CD14-positive monocyte (primary cell): ENCODE measurements at regions not wholly inside any gene's neighbourhood (a gene's known extent, or its start where the extent isn't known, plus 50 kb on each side); places are given as distances from the start of the nearest gene placed in this dataset.

Source experiments
- DNase-seq, 3 donors: peaks; one replicate each; pipeline ENCODE4 v3.0.0-alpha.2; 2011 to 2022
- H2AFZ ChIP-seq: 2 replicates; pipeline ENCODE4 v1.6.0; 2012; ENCODE audit warnings: mild to moderate bottlenecking, low read depth, low read length, inconsistent platforms; ENCODE audit not compliant: insufficient read depth, poor library complexity, severe bottlenecking
- H3K27ac ChIP-seq, 2 donors: 1 replicate in 1 of 2; 2 replicates in 1 of 2; pipeline ENCODE4 v1.5.1; 2012 to 2013; ENCODE audit warnings: low read length in 2 of 2, control low read depth in 1 of 2, inconsistent platforms in 1 of 2, low read depth in 1 of 2, mild to moderate bottlenecking in 1 of 2
- H3K27me3 ChIP-seq, 2 donors: one replicate each; pipeline versions ENCODE4 v1.6.0 to v1.6.1; 2011 to 2013; ENCODE audit warnings: low read length in 2 of 2; ENCODE audit not compliant: control insufficient read depth in 2 of 2, insufficient read depth in 2 of 2
- H3K36me3 ChIP-seq, 2 donors: replicated peaks in 1 of 2; 1 replicate in 1 of 2; 2 replicates in 1 of 2; pipeline versions ENCODE4 v1.5.1 to v1.6.1; 2012 to 2013; ENCODE audit warnings: low read length in 2 of 2, control low read depth in 1 of 2, inconsistent platforms in 1 of 2, mild to moderate bottlenecking in 1 of 2; ENCODE audit not compliant: insufficient read depth in 2 of 2, control insufficient read depth in 1 of 2
- H3K4me1 ChIP-seq, 2 donors: 1 replicate in 1 of 2; 2 replicates in 1 of 2; pipeline versions ENCODE4 v1.5.1 to v1.6.1; 2012 to 2013; ENCODE audit warnings: low read length in 2 of 2, control low read depth in 1 of 2, inconsistent platforms in 1 of 2, mild to moderate bottlenecking in 1 of 2, moderate library complexity in 1 of 2; ENCODE audit not compliant: insufficient read depth in 2 of 2, control insufficient read depth in 1 of 2
- H3K4me2 ChIP-seq: replicated peaks from 2 replicates; pipeline ENCODE3; 2012; ENCODE audit warnings: low read length, moderate library complexity, mild to moderate bottlenecking; ENCODE audit not compliant: poor library complexity, severe bottlenecking; ENCODE audit errors: extremely low read depth
- H3K4me3 ChIP-seq, 3 experiments: fragments of 200-600 bp in 1 of 3; sonication (generic) in 1 of 3; replicated peaks in 1 of 3; 1 replicate in 2 of 3; 2 replicates in 1 of 3; pipeline ENCODE4 v1.5.1; 2011 to 2013; ENCODE audit warnings: low read length in 3 of 3, mild to moderate bottlenecking in 3 of 3, control low read depth in 2 of 3, low read depth in 2 of 3, inconsistent platforms in 1 of 3, moderate library complexity in 1 of 3
- H3K79me2 ChIP-seq: 2 replicates; pipeline ENCODE4 v1.6.0; 2012; ENCODE audit warnings: mild to moderate bottlenecking, control low read depth, inconsistent platforms, low read length, moderate library complexity; ENCODE audit not compliant: insufficient read depth
- H3K9ac ChIP-seq: 2 replicates; pipeline ENCODE4 v1.6.0; 2017; ENCODE audit warnings: low read length, mild to moderate bottlenecking; ENCODE audit not compliant: insufficient read depth, poor library complexity, severe bottlenecking
- H3K9me3 ChIP-seq, 2 donors: replicated peaks in 1 of 2; 1 replicate in 1 of 2; 2 replicates in 1 of 2; pipeline versions ENCODE4 v1.5.1 to v1.6.1; 2012 to 2013; ENCODE audit warnings: low read length in 2 of 2, control low read depth in 1 of 2; ENCODE audit not compliant: control insufficient read depth in 1 of 2, insufficient read depth in 1 of 2
- H4K20me1 ChIP-seq: 2 replicates; pipeline ENCODE4 v1.6.0; 2012; ENCODE audit warnings: mild to moderate bottlenecking, low read length, control low read depth, moderate library complexity; ENCODE audit not compliant: insufficient read depth
- H3K27ac Mint-ChIP-seq, 7 donors: one replicate each; pipeline ENCODE4 v1.8.0; 2020; ENCODE audit warnings: mild to moderate bottlenecking in 7 of 7, mixed read lengths in 7 of 7, moderate library complexity in 6 of 7, inconsistent platforms in 2 of 7
- H3K27me3 Mint-ChIP-seq, 3 donors: one replicate each; pipeline ENCODE4 v1.8.0; 2021 to 2022; ENCODE audit warnings: low read depth in 3 of 3, mild to moderate bottlenecking in 3 of 3, mixed read lengths in 3 of 3, moderate library complexity in 3 of 3, inconsistent platforms in 1 of 3
- H3K36me3 Mint-ChIP-seq, 2 donors: one replicate each; pipeline ENCODE4 v1.8.0; 2020; ENCODE audit warnings: mixed read lengths in 2 of 2, inconsistent platforms in 1 of 2, mild to moderate bottlenecking in 1 of 2
- H3K4me1 Mint-ChIP-seq: one replicate; pipeline ENCODE4 v1.8.0; 2020; ENCODE audit warnings: mild to moderate bottlenecking, mixed read lengths
- H3K4me3 Mint-ChIP-seq, 2 donors: one replicate each; pipeline ENCODE4 v1.8.0; 2020; ENCODE audit warnings: mild to moderate bottlenecking in 2 of 2, mixed read lengths in 2 of 2, moderate library complexity in 1 of 2
- H3K9me3 Mint-ChIP-seq, 7 donors: one replicate each; pipeline ENCODE4 v1.8.0; 2020 to 2022; ENCODE audit warnings: mixed read lengths in 7 of 7, mild to moderate bottlenecking in 6 of 7, moderate library complexity in 6 of 7, inconsistent platforms in 2 of 7
- WGBS: methylation state at CpG from one replicate; pipeline ENCODE4 v1.1.5; 2013; ENCODE audit warnings: missing lambda C conversion rate; ENCODE audit not compliant: insufficient coverage; 5-methylcytosine and 5-hydroxymethylcytosine counted together
- intact Hi-C, 2 donors: fragments of 100-400 bp; cut with micrococcal nuclease; formaldehyde crosslinking; loops; one replicate each; pipeline versions ENCODE4 v1.15.0 to v1.15.1; 2023
- TF ChIP-seq, protein P1 (sequence below): fragments of 200-600 bp; IDR thresholded peaks from one replicate; pipeline ENCODE4 v1.8.0; 2022; ENCODE audit warnings: antibody characterized with exemption, mild to moderate bottlenecking

DNA sequence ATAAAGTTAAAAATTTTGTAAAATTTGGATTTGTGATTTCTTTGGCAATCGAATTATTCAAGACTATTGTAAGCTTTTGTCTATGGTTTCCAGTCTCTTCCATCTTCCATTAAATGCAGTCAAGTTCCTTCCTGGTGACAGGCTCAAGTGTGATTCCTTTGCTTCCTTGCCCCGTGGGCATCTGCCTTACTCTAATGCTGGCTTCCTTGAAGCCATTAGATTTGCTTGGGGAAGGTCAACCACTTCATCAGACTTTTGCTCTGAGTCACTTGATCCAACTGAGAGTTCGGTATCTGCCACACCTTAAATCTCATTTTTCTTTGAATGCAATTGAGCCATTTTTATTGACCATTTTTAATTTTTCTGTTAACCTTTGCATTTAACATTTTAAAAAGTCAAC, 648.8 kb downstream of the SPOCK3 start:
- no peaks in the 10 kb centered on the region for H3K4me1 ChIP-seq
- WGBS: 100% methylated on average over 2 of the region's 3 CpGs
- H3K27me3 ChIP-seq: no peaks in the 10 kb centered on the region
- Mint-ChIP-seq H3K4me3 (no peak overlapping the region), H3K9me3 (no peaks in the 10 kb centered on the region), H3K36me3 (no peaks in the 10 kb centered on the region), H3K27ac (no peak overlapping the region), H3K27me3 (no peaks in the 10 kb centered on the region), H3K4me1 (no peaks in the 10 kb centered on the region)
- H3K27ac ChIP-seq: no peak overlapping the region
- no peaks in the 10 kb centered on the region for H3K36me3 ChIP-seq
- no peak overlapping the region for H3K4me2 ChIP-seq
- H3K79me2 ChIP-seq: no peaks in the 10 kb centered on the region
- H4K20me1 ChIP-seq: no peaks in the 10 kb centered on the region
- no peak overlapping the region for H2AFZ ChIP-seq
- intact Hi-C loops: no loop called here
- TF ChIP-seq, protein P1, sequence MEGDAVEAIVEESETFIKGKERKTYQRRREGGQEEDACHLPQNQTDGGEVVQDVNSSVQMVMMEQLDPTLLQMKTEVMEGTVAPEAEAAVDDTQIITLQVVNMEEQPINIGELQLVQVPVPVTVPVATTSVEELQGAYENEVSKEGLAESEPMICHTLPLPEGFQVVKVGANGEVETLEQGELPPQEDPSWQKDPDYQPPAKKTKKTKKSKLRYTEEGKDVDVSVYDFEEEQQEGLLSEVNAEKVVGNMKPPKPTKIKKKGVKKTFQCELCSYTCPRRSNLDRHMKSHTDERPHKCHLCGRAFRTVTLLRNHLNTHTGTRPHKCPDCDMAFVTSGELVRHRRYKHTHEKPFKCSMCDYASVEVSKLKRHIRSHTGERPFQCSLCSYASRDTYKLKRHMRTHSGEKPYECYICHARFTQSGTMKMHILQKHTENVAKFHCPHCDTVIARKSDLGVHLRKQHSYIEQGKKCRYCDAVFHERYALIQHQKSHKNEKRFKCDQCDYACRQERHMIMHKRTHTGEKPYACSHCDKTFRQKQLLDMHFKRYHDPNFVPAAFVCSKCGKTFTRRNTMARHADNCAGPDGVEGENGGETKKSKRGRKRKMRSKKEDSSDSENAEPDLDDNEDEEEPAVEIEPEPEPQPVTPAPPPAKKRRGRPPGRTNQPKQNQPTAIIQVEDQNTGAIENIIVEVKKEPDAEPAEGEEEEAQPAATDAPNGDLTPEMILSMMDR: no peak
- no peak overlapping the region for H3K9ac ChIP-seq
- no peaks in the 10 kb centered on the region for H3K9me3 ChIP-seq
- no peak overlapping the region for H3K4me3 ChIP-seq
- no peak for DNase-seq

DNA sequence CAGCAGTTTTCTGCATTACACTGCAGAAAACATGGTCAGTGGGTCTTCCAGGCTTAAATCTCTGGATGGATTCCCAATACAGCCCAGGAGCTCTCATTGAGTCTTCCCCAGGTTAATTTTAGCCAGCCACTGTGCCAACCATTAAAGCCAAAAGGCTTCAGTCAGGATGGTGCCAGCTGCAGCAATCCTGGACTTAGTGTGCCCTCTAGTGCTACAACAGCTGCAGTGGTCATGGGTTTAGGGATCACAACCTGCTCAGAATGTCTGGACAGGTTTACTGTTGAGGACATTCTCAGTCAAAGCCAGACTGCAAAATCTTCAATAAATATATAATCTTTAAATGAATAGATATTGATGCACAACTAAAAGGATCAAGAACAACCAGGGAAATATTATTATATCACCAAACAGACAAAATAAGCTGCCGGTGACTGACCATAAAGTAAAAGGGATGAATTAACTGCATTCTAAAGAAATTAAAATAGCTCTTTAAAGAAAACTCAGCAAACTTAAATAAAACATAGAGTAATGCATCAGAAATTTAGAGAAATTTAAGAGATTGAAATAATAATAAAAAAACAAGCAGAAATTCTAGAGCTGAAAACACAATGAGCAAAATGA, 639.9 kb downstream of the SPOCK3 start:
- no peak overlapping the region for H3K27ac Mint-ChIP-seq
- no peak overlapping the region for H2AFZ ChIP-seq
- intact Hi-C loops: no loop called here

More for the DNA sequence above, 639.9 kb downstream of the SPOCK3 start:
- no peaks in the 10 kb centered on the region for H3K79me2 ChIP-seq
- WGBS: no CpG with 5 or more reads among the region's 1 CpG
- no peaks in the 10 kb centered on the region for H4K20me1 ChIP-seq
- Mint-ChIP-seq H3K4me1 (no peaks in the 10 kb centered on the region), H3K36me3 (no peaks in the 10 kb centered on the region), H3K9me3 (no peaks in the 10 kb centered on the region), H3K27me3 (no peaks in the 10 kb centered on the region), H3K4me3 (no peak overlapping the region)
- no peaks in the 10 kb centered on the region for H3K36me3 ChIP-seq
- no peaks in the 10 kb centered on the region for H3K4me1 ChIP-seq
- TF ChIP-seq, protein P1: no peak
- no peak overlapping the region for H3K27ac ChIP-seq
- no peak overlapping the region for H3K4me3 ChIP-seq
- no peak overlapping the region for H3K4me2 ChIP-seq
- no peak overlapping the region for H3K9ac ChIP-seq
- no peaks in the 10 kb centered on the region for H3K27me3 ChIP-seq
- DNase-seq: no peak
- H3K9me3 ChIP-seq: no peaks in the 10 kb centered on the region
